HEK293T (cell line): ENCODE measurements at regions not wholly inside any gene's neighbourhood (a gene's known extent, or its start where the extent isn't known, plus 50 kb on each side); places are given as distances from the start of the nearest gene placed in this dataset.

ENCODE experiments used
- ARNT ChIP-seq: fragments of 450-650 bp; IDR thresholded peaks from 2 replicates; pipeline ENCODE4 v1.6.1; 2017; ENCODE audit warnings: mild to moderate bottlenecking
- CTBP1 ChIP-seq: fragments of 450-650 bp; IDR thresholded peaks from 2 replicates; pipeline ENCODE4 v1.6.1; 2016; ENCODE audit warnings: borderline replicate concordance
- FOXM1 ChIP-seq: fragments of 450-650 bp; IDR thresholded peaks from 2 replicates; pipeline ENCODE4 v1.6.1; 2017; ENCODE audit warnings: mild to moderate bottlenecking, borderline replicate concordance
- HDGF ChIP-seq: fragments of 450-650 bp; IDR thresholded peaks from 2 replicates; pipeline ENCODE4 v1.6.1; 2017; ENCODE audit warnings: antibody characterized with exemption, borderline replicate concordance
- L3MBTL2 ChIP-seq: fragments of 450-650 bp; conservative IDR thresholded peaks from 2 replicates; pipeline ENCODE4 v1.6.1; 2016; ENCODE audit warnings: mild to moderate bottlenecking
- LEF1 ChIP-seq: fragments of 450-650 bp; IDR thresholded peaks from 2 replicates; pipeline ENCODE4 v1.6.1; 2017; ENCODE audit warnings: mild to moderate bottlenecking, borderline replicate concordance
- NFRKB ChIP-seq: fragments of 450-650 bp; IDR thresholded peaks from 2 replicates; pipeline ENCODE4 v1.6.1; 2016; ENCODE audit warnings: mild to moderate bottlenecking, moderate library complexity
- SUZ12 ChIP-seq: fragments of 450-650 bp; IDR thresholded peaks from 2 replicates; pipeline ENCODE4 v1.6.1; 2016; ENCODE audit warnings: mild to moderate bottlenecking

GRCh38 chr17:71484546-71484945, 636.3 kb upstream of the SOX9 start:
- TF ChIP-seq CTBP1 = no peak
- TF ChIP-seq SUZ12 = no peak
- TF ChIP-seq ARNT = no peak
- no peak for TF ChIP-seq FOXM1
- TF ChIP-seq HDGF = no peak
- no peak for TF ChIP-seq L3MBTL2
- no peak for TF ChIP-seq NFRKB
- TF ChIP-seq LEF1 = no peak
